Upper lobe of left lung (tissue), 6 donors: ENCODE measurements at regions not wholly inside any gene's neighbourhood (a gene's known extent, or its start where the extent isn't known, plus 50 kb on each side); places are given as distances from the start of the nearest gene placed in this dataset.

ENCODE experiments used
- ATAC-seq, 2 donors: fragments of 200-7000 bp; cut with Tn5 transposase; one replicate each; pipeline ENCODE4 v1.9.1; 2022; ENCODE audit warnings: mild to moderate bottlenecking in 2 of 2, moderate library complexity in 2 of 2; ENCODE audit not compliant: low FRiP score in 2 of 2
- DNase-seq, 2 donors: peaks; one replicate each; pipeline ENCODE4 v3.0.0-alpha.2; 2019 to 2020
- H3K27ac ChIP-seq, 4 donors: fragments of 200-600 bp; sonication (generic); one replicate each; pipeline ENCODE4 v1.5.1; 2016 to 2019
- H3K27me3 ChIP-seq, 4 donors: fragments of 200-600 bp; sonication (generic); one replicate each; pipeline ENCODE4 v1.5.1; 2017 to 2019
- H3K36me3 ChIP-seq, 4 donors: fragments of 200-600 bp; sonication (generic); one replicate each; pipeline ENCODE4 v1.5.1; 2016 to 2019
- H3K4me1 ChIP-seq, 4 donors: fragments of 200-600 bp; sonication (generic); one replicate each; pipeline ENCODE4 v1.5.1; 2018 to 2019
- H3K4me3 ChIP-seq, 4 donors: fragments of 200-600 bp; sonication (generic); one replicate each; pipeline ENCODE4 v1.5.1; 2017 to 2019; ENCODE audit warnings: mild to moderate bottlenecking in 2 of 4, moderate library complexity in 1 of 4
- H3K9me3 ChIP-seq, 4 donors: fragments of 200-600 bp; sonication (generic); one replicate each; pipeline ENCODE4 v1.5.1; 2018 to 2019
- CTCF ChIP-seq, 6 experiments: fragments of 450-650 bp in 4 of 6; fragments of 200-600 bp in 2 of 6; sonication (generic) in 2 of 6; IDR thresholded peaks; one replicate each; pipeline ENCODE4 v1.5.1; 2016 to 2019; ENCODE audit warnings: antibody characterized with exemption in 6 of 6
- EP300 ChIP-seq, 4 donors: sonication (generic); formaldehyde crosslinking; IDR thresholded peaks; one replicate each; pipeline ENCODE4 v1.5.1; 2017; ENCODE audit warnings: antibody characterized with exemption in 4 of 4, control low read depth in 2 of 4
- POLR2A ChIP-seq, 4 donors: fragments of 450-650 bp; IDR thresholded peaks; one replicate each; pipeline ENCODE4 v1.5.1; 2016 to 2017; ENCODE audit warnings: antibody characterized with exemption in 4 of 4, mild to moderate bottlenecking in 2 of 4
- POLR2AphosphoS5 ChIP-seq, 2 donors: sonication (generic); formaldehyde crosslinking; IDR thresholded peaks; one replicate each; pipeline ENCODE4 v1.5.1; 2017; ENCODE audit warnings: antibody characterized with exemption in 2 of 2
- WGBS, 2 donors: methylation state at CpG; one replicate each; pipeline ENCODE4 v1.1.5; 2017 to 2018; 5-methylcytosine and 5-hydroxymethylcytosine counted together
- donor health status: DM: no; HTN: no; CAD: no; lungs with moderate emphysema.
- donor health status: DM: no; HTN: yes; CAD: no; lungs with severe emphysema.

- DNase-seq (no peak), ATAC-seq (no peak)
- TF ChIP-seq POLR2A (IDR thresholded peaks at IDR 0.05), result no peak
- no peak for TF ChIP-seq CTCF (IDR thresholded peaks at IDR 0.05)
- no peak for TF ChIP-seq EP300 (IDR thresholded peaks at IDR 0.05)
- no peak for TF ChIP-seq POLR2AphosphoS5 (IDR thresholded peaks at IDR 0.05)
- no peak overlapping the region for H3K4me3 ChIP-seq
- no peaks in the 10 kb centered on the region for H3K36me3 ChIP-seq
- H3K27ac ChIP-seq, result no peak overlapping the region
- no peaks in the 10 kb centered on the region for H3K27me3 ChIP-seq
- H3K9me3 ChIP-seq, result no peaks in the 10 kb centered on the region
- 78 to 88% methylated on average over 1 of the region's 1 CpG for WGBS, 2 donors
- H3K4me1 ChIP-seq, result no peaks in the 10 kb centered on the region
These were observed 525.4 kb downstream of the GALC start for GRCh38 chr14:87467578-87467977.

GRCh38 chr14:87465770-87466169, 527.2 kb downstream of the GALC start:
- no peak for DNase-seq
- Histone ChIP-seq H3K27me3 (no peaks in the 10 kb centered on the region), H3K4me1 (no peaks in the 10 kb centered on the region), H3K36me3 (no peaks in the 10 kb centered on the region), H3K4me3 (no peak overlapping the region), H3K9me3 (no peaks in the 10 kb centered on the region), H3K27ac (no peak overlapping the region)
- no peak for ATAC-seq
- 71 to 72% methylated on average over 4 of the region's 4 CpGs for WGBS, 2 donors
- no peak for TF ChIP-seq EP300 (IDR thresholded peaks at IDR 0.05)

- TF ChIP-seq CTCF (IDR thresholded peaks at IDR 0.05) (no peak), POLR2AphosphoS5 (IDR thresholded peaks at IDR 0.05) (no peak), POLR2A (IDR thresholded peaks at IDR 0.05) (no peak), EP300 (IDR thresholded peaks at IDR 0.05) (no peak)
- 85 to 88% methylated on average over 6 of the region's 6 CpGs for WGBS, 2 donors
- no peaks in the 10 kb centered on the region for H3K4me1 ChIP-seq
- no peaks in the 10 kb centered on the region for H3K27me3 ChIP-seq
- H3K36me3 ChIP-seq, result no peaks in the 10 kb centered on the region
- DNase-seq (no peak), ATAC-seq (no peak)
- no peak overlapping the region for H3K27ac ChIP-seq
- no peak overlapping the region for H3K4me3 ChIP-seq
- H3K9me3 ChIP-seq, result no peaks in the 10 kb centered on the region
These were observed 531.3 kb downstream of the GALC start for GRCh38 chr14:87461704-87462103.

- TF ChIP-seq POLR2AphosphoS5 (IDR thresholded peaks at IDR 0.05) (no peak), POLR2A (IDR thresholded peaks at IDR 0.05) (no peak), CTCF (IDR thresholded peaks at IDR 0.05) (no peak), EP300 (IDR thresholded peaks at IDR 0.05) (no peak)
- Histone ChIP-seq H3K4me3 (no peak overlapping the region), H3K27me3 (no peaks in the 10 kb centered on the region), H3K27ac (no peak overlapping the region), H3K4me1 (no peaks in the 10 kb centered on the region), H3K36me3 (no peaks in the 10 kb centered on the region), H3K9me3 (no peaks in the 10 kb centered on the region)
- WGBS, 2 donors, result 79 to 86% methylated on average over 6 of the region's 6 CpGs
- DNase-seq (no peak), ATAC-seq (no peak)
These were observed 535.3 kb downstream of the GALC start for GRCh38 chr14:87457720-87458119.

GRCh38 chr14:87450193-87450592, 542.8 kb downstream of the GALC start:
- no peak for ATAC-seq
- Histone ChIP-seq H3K4me3 (no peak overlapping the region), H3K9me3 (no peaks in the 10 kb centered on the region), H3K27ac (no peak overlapping the region), H3K36me3 (no peaks in the 10 kb centered on the region), H3K27me3 (no peaks in the 10 kb centered on the region), H3K4me1 (no peaks in the 10 kb centered on the region)
- no peak for DNase-seq
- 82 to 94% methylated on average over 3 of the region's 3 CpGs for WGBS, 2 donors
- no peak for TF ChIP-seq POLR2A (IDR thresholded peaks at IDR 0.05)
- TF ChIP-seq EP300 (IDR thresholded peaks at IDR 0.05), result no peak
- no peak for TF ChIP-seq POLR2AphosphoS5 (IDR thresholded peaks at IDR 0.05)
- TF ChIP-seq CTCF (IDR thresholded peaks at IDR 0.05), result no peak
